Progenitor cell of endocrine pancreas (in vitro differentiated cells): ENCODE measurements at regions not wholly inside any gene's neighbourhood (a gene's known extent, or its start where the extent isn't known, plus 50 kb on each side); places are given as distances from the start of the nearest gene placed in this dataset.
"Not testable (repeated sequence)": the region's sequence is repeated elsewhere in the genome, so short reads cannot be mapped to it uniquely, and the experiment has no call there.

Experiments
- DNase-seq: peaks from one replicate; pipeline ENCODE4 v3.0.0; 2021; ENCODE audit warnings: low spot score; ENCODE audit not compliant: unreplicated experiment
- H3K27ac Mint-ChIP-seq: 2 replicates; pipeline ENCODE4 v1.8.0; 2021; ENCODE audit warnings: mild to moderate bottlenecking, moderate library complexity, mixed read lengths
- H3K27me3 Mint-ChIP-seq: 2 replicates; pipeline ENCODE4 v1.8.0; 2021; ENCODE audit warnings: mixed read lengths
- H3K36me3 Mint-ChIP-seq: 2 replicates; pipeline ENCODE4 v1.8.0; 2022; ENCODE audit warnings: mixed read lengths; ENCODE audit not compliant: insufficient read depth
- H3K4me1 Mint-ChIP-seq: 2 replicates; pipeline ENCODE4 v1.8.0; 2021; ENCODE audit warnings: low read depth, mixed read lengths
- H3K4me3 Mint-ChIP-seq: 2 replicates; pipeline ENCODE4 v1.8.0; 2021; ENCODE audit warnings: low read depth, mild to moderate bottlenecking, moderate library complexity, mixed read lengths
- H3K9me3 Mint-ChIP-seq: 2 replicates; pipeline ENCODE4 v1.8.0; 2021; ENCODE audit warnings: low read depth, mixed read lengths
- CTCF ChIP-seq: fragments of 200-600 bp; sonication (generic); IDR thresholded peaks from one replicate; pipeline ENCODE4 v1.5.0; 2021; ENCODE audit warnings: antibody characterized with exemption, mild to moderate bottlenecking; ENCODE audit not compliant: unreplicated experiment

- no peak for DNase-seq
- TF ChIP-seq CTCF: no peak
- Mint-ChIP-seq H3K4me1 (no peaks in the 10 kb centered on the region), H3K9me3 (no peaks in the 10 kb centered on the region), H3K4me3 (no peak overlapping the region), H3K36me3 (no peaks in the 10 kb centered on the region), H3K27ac (no peak overlapping the region), H3K27me3 (peaks cover 9% of the 10 kb centered on the region)
These were observed 79.8 kb upstream of the ZNF462 start for GRCh38 chr9:106783121-106783520.

DNA sequence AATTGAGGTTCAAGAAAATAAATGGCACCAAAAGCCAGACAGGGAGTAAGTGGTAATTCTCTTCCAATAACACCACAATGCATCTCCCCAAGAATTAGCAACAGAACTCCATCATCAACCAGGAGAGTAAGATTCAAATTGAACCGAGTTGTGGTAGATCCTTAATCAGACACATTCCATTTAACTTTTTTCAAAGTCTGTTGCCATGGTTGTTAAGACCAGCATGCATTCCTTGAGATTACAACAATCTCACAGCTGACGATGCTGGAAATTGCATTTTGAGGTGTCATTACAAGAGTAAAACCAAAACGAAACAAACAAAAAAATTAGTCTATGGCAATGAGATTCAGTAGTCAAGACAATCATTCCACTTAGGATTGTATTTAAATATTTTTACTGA, 78.9 kb upstream of the ZNF462 start:
- H3K4me1 Mint-ChIP-seq: no peaks in the 10 kb centered on the region
- H3K9me3 Mint-ChIP-seq: no peaks in the 10 kb centered on the region
- H3K4me3 Mint-ChIP-seq: no peak overlapping the region
- no peaks in the 10 kb centered on the region for H3K36me3 Mint-ChIP-seq
- no peak for DNase-seq
- H3K27ac Mint-ChIP-seq: no peak overlapping the region
- H3K27me3 Mint-ChIP-seq: peaks cover 15% of the 10 kb centered on the region
- no peak for TF ChIP-seq CTCF

DNA sequence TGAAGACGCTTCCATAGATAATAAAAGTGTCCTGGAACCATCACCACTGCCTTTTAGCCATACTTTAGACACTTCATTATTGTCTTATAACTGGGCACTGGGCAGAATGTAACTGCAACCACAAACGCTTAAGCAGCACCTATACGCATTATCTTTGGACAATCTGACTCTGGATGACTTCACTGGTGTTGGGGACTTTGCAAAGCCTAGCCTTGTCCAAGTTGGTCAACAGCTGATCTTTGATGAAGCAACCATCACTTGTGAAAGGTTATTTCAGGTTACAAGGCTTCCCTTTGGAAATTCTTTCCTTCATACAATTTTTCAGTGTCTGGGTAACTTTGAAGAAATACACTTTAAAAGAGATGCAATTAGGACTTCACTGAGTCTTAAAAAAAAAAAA, 77.8 kb upstream of the ZNF462 start:
- no peak for DNase-seq
- H3K9me3 Mint-ChIP-seq: no peaks in the 10 kb centered on the region
- TF ChIP-seq CTCF: no peak
- no peak overlapping the region for H3K27ac Mint-ChIP-seq
- no peaks in the 10 kb centered on the region for H3K36me3 Mint-ChIP-seq
- peaks cover 8% of the 10 kb centered on the region for H3K27me3 Mint-ChIP-seq
- H3K4me3 Mint-ChIP-seq: no peak overlapping the region
- H3K4me1 Mint-ChIP-seq: no peaks in the 10 kb centered on the region

- not testable (repeated sequence) for H3K4me3 Mint-ChIP-seq, H3K9me3 Mint-ChIP-seq, H3K27me3 Mint-ChIP-seq, H3K4me1 Mint-ChIP-seq, DNase-seq, H3K27ac Mint-ChIP-seq, H3K36me3 Mint-ChIP-seq
These were observed 74.9 kb upstream of the ZNF462 start for GRCh38 chr9:106788021-106788420.

DNA sequence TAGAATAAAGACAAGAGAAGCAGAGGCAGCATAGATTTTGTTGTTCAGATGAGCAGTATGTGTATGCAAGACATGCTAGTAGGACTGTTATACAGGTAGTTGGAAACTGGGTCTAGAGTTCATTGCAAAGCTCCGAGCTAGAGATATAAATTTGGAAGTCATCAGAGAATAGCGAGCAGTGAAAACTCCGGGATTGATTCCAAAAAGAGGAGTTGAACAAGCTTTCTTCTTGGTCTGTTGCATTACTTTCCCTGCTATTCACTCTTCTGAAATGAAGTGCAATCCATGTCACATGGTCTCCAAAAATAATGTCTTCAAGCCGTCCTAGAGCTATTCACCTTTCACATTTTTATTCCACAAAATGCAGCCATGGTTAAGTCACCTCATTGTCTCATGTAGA, 67.9 kb upstream of the ZNF462 start:
- no peak for TF ChIP-seq CTCF
- peaks cover 4% of the 10 kb centered on the region for H3K9me3 Mint-ChIP-seq
- H3K4me3 Mint-ChIP-seq: no peak overlapping the region
- H3K4me1 Mint-ChIP-seq: peaks cover 8% of the 10 kb centered on the region
- no peaks in the 10 kb centered on the region for H3K36me3 Mint-ChIP-seq
- H3K27me3 Mint-ChIP-seq: peaks cover 19% of the 10 kb centered on the region
- no peak for DNase-seq
- no peak overlapping the region for H3K27ac Mint-ChIP-seq

DNA sequence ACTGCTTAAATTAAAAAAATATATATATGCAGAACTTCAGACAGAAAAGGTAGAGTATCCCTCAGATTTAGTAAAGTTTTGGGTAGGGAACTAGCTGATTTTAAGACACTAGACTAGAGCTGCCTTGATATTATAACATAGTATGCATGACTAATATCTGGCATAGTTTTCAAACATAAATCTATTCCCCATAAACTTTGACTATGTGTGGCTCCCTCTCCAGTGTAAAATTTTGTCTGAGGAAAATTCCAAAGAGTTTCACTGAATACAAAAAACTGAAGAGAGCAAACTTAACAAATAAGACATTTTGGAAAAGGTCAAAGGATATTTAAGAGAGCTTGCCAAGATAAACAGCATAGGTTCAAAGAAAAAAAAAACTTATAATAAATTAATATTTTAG, 66.2 kb upstream of the ZNF462 start:
- Mint-ChIP-seq H3K4me3 (no peak overlapping the region), H3K36me3 (no peaks in the 10 kb centered on the region), H3K4me1 (peaks cover 8% of the 10 kb centered on the region), H3K9me3 (peaks cover 4% of the 10 kb centered on the region), H3K27ac (no peak overlapping the region), H3K27me3 (peaks cover 21% of the 10 kb centered on the region)
- DNase-seq: no peak
- no peak for TF ChIP-seq CTCF
